Stimulated activated CD4-positive, alpha-beta T cell treated with anti-CD3 and anti-CD28 coated beads, TNF-alpha, amount 100 ng/mL, for 1 hour (primary cell): ENCODE measurements at regions not wholly inside any gene's neighbourhood (a gene's known extent, or its start where the extent isn't known, plus 50 kb on each side); places are given as distances from the start of the nearest gene placed in this dataset.

ENCODE experiments used
- DNase-seq, 3 donors: peaks; one replicate each; pipeline ENCODE4 v3.0.0-alpha.2; 2020; ENCODE audit warnings: low read depth in 3 of 3, low spot score in 1 of 3

- no peak for DNase-seq
Measured at GRCh38 chr16:80305410-80305809, 235.4 kb upstream of the DYNLRB2 start.

GRCh38 chr16:80303691-80304090 lies 237.1 kb upstream of the DYNLRB2 start:
- DNase-seq = no peak

- no peak for DNase-seq
Measured at GRCh38 chr16:80300876-80301275, 239.9 kb upstream of the DYNLRB2 start.

GRCh38 chr16:80300456-80300855 lies 240.3 kb upstream of the DYNLRB2 start:
- DNase-seq = no peak

- DNase-seq = no peak
Measured at GRCh38 chr16:80299416-80299815, 241.4 kb upstream of the DYNLRB2 start.

GRCh38 chr16:80298676-80299075 lies 242.1 kb upstream of the DYNLRB2 start:
- DNase-seq = no peak

GRCh38 chr16:80296034-80296433 lies 244.8 kb upstream of the DYNLRB2 start:
- no peak for DNase-seq

- DNase-seq = no peak
Measured at GRCh38 chr16:80294172-80294571, 246.6 kb upstream of the DYNLRB2 start.

GRCh38 chr16:80288616-80289015 lies 252.2 kb upstream of the DYNLRB2 start:
- DNase-seq = no peak

- no peak for DNase-seq
Measured at GRCh38 chr16:80287674-80288073, 253.1 kb upstream of the DYNLRB2 start.

GRCh38 chr16:80285104-80285503 lies 255.7 kb upstream of the DYNLRB2 start:
- no peak for DNase-seq

- no peak for DNase-seq
Measured at GRCh38 chr16:80283466-80284392, 257.1 kb upstream of the DYNLRB2 start.

- no peak for DNase-seq
Measured at GRCh38 chr16:80280557-80280956, 260.2 kb upstream of the DYNLRB2 start.

GRCh38 chr16:80279656-80280055 lies 261.1 kb upstream of the DYNLRB2 start:
- DNase-seq = no peak

- DNase-seq = no peak
Measured at GRCh38 chr16:80277182-80277581, 263.6 kb upstream of the DYNLRB2 start.

GRCh38 chr16:80274576-80275191 lies 266.1 kb upstream of the DYNLRB2 start:
- no peak for DNase-seq

- no peak for DNase-seq
Measured at GRCh38 chr16:80273635-80274538, 266.9 kb upstream of the DYNLRB2 start.

- no peak for DNase-seq
Measured at GRCh38 chr16:80265624-80266306, 275.0 kb upstream of the DYNLRB2 start.

GRCh38 chr16:80263848-80264694 lies 276.7 kb upstream of the DYNLRB2 start:
- DNase-seq = no peak
